UCSD-AML1 (cell line): ENCODE measurements at regions not wholly inside any gene's neighbourhood (a gene's known extent, or its start where the extent isn't known, plus 50 kb on each side); places are given as distances from the start of the nearest gene placed in this dataset.

Experiments
- DNase-seq: peaks from one replicate; lab custom pipeline; 2025; ENCODE audit not compliant: unreplicated experiment; lab: John Stamatoyannopoulos, UW

GRCh38 chr1:118253053-118253915 lies 68.3 kb upstream of the SPAG17 start:
- DNase-seq, result no peak

DNA sequence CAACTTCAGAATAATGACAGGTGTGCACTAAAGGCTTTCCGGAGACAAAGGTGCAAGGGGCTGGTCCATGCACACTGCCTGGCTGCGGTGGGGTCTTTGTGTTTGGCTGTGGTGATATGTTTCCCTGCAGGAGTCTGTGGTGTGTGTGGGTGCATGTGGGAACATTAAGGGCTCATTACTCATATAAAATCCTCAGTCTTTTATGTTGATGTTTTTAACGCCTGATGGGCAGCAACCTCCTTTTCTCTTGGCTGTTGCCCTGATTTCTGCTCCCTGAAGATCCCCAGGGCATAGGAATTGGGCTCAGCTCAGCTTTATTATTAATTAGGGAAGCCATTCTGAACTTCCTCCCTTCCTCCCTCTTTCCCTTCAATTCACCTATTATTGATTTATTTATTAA lies 67.6 kb upstream of the SPAG17 start:
- DNase-seq, result no peak

DNA sequence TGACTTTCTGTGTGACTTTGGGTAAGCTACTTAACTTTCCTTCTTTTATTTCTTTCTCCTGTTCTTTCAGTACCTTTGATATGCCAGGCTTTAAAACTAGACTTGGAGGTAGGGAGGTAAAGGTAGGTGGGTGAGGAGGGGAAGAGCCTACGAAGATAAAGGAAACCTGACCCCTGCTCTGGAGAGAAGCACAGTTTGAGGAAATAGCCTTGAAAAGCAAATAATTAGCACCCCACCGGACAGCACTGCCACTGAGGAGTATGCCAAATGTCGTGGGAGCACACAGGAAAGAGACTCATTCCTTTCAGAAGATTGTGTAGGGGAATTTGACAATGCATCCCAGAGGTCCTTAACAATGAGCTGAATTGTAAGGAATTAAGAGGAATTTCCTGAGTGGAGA lies 65.2 kb upstream of the SPAG17 start:
- DNase-seq, result no peak

- DNase-seq, result no peak
Measured at GRCh38 chr1:118249641-118250040, 64.6 kb upstream of the SPAG17 start.

DNA sequence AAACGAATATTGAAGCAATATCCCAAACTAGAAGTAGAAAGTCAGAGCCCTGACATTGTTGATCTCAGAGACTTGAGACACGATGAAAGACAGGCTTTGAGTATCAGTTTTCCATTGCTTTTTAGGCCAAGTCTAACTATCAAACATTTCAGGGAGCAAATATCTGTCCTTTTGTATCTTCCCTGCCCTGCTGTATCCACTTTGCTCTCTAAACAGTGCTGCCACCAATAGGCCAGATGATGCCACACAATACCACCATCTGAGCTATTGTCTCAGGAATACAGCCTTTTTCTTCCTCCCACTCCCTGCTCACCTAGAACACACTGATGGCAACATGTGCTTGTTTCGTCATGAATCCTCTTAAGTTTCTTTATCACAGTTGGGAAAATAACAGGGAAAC lies 62.6 kb upstream of the SPAG17 start:
- no peak for DNase-seq

- DNase-seq, result no peak
Measured at GRCh38 chr1:118246646-118247045, 61.6 kb upstream of the SPAG17 start.

DNA sequence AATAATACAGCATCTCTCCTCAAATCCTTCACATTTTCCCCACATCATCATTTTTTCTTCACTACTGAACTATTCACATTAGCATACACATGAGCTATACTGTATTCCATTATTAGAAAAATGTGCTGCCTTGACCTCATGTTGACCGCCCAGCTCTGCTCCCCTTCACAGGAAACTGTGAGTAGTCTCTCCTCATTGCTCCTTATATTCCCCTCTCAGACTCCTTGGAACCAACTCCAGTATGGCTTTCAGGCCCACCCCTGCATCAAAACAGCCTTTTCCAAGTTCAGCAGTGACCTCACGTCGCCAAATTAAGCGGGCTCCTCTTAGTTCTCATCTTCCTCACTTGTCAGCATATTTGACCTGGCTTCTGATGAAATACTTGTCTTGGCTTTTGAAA lies 59.2 kb upstream of the SPAG17 start:
- no peak for DNase-seq

DNA sequence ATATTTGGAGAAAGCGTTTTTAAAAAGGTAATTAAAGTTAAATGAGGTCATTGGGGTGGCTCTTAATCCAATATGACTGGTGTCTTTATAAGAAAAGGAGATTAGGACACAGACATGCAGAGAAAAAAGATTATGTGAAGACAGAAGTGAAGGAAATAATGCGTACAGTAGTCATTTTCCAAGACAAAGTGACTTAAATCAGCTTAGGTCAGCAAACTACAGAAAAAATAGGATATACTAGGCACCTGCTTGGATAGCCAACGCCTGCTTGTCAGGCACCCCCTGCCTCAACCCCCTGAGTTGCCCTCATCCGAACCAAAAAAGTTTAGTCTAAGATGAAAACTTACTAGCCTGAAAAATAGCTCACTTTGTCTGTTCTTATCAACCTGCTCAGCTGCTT lies 58.2 kb upstream of the SPAG17 start:
- DNase-seq, result no peak
